ENCODE measurements at regions not wholly inside any gene's neighbourhood (a gene's known extent, or its start where the extent isn't known, plus 50 kb on each side); places are given as distances from the start of the nearest gene placed in this dataset.
A peak's percentile ranks its signal among the peaks of the same experiment; 100 is the strongest.

DNA sequence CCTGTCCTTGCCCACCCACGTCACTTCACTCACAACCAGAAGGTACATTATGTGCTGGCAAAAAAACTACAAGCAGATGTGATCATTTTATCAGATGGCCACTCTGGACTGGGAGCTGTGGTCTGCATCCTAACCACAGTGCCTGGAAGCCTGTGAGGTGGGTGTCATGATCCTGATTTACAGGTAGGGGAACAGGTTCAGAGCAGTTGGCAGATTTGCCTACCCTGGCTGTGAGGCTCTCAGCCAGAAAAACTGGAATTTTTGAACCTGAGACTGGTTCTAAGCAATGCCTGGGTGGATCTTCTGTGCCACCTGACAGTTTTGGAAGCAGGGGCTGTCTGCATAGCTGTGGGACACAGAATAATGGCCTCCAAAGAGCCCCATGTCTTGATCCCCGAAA is 150.8 kb downstream of the SYF2 start:
- H3K4me2 ChIP-seq, result no peak overlapping the region

DNA sequence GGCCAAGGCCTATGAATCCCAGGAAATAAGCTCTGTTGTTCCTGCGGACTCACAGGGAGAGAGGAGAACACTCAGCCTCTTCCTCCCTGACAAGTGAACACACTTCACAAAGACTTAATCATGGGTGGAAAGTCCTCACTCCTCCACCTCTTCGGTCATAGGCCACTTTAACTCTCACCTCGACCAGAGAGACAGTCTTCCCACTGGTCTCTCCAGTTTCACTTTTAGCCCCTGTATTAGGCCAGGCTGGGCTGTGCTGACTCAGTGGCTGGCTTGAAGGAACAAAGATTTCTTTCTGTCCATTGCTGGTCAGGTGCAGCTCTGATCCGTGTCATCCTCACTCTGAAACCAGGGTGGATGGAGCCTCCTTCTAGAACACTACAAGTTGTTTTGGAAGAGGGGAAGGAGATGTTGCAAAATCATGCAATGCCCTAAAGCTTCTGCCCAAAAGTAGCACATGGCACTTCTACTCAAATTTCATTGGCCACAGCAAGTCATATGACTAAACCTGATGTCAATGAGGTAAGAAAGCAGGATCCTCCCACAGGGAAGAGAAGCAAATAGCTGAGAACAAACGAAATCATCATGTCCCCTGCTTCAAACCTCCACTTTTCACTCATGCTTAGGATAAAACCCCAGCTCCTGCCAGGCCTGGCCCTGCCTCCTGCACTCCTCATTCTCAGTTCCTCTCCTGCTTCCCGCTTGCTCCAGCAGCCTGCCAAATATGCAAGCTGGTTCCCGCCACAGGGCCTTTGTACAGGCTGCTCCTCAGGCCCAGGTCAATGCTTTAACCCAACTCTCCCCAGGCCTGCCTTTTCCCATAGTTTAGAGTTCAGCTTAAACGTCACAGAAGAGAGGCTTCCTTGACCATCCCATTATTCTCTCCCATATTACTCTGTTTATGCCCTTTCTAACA is 150.5 kb upstream of the RUNX3 start:
- 67% methylated on average over 8 of the region's 8 CpGs for WGBS (ENCODE audit: missing lambda C conversion rate)
- Histone ChIP-seq H3K27ac (no peak overlapping the region), H3K9me3 (no peaks in the 10 kb centered on the region), H3K4me3 (no peak overlapping the region), H3K4me1 (no peaks in the 10 kb centered on the region), H3K4me2 (no peak overlapping the region)
- TF ChIP-seq, protein P1, sequence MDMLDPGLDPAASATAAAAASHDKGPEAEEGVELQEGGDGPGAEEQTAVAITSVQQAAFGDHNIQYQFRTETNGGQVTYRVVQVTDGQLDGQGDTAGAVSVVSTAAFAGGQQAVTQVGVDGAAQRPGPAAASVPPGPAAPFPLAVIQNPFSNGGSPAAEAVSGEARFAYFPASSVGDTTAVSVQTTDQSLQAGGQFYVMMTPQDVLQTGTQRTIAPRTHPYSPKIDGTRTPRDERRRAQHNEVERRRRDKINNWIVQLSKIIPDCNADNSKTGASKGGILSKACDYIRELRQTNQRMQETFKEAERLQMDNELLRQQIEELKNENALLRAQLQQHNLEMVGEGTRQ (IDR thresholded peaks at IDR 0.05), result 0 out of 2 replicates have a peak, but pooled peaks have one; percentile 7
- TF ChIP-seq, protein P2, sequence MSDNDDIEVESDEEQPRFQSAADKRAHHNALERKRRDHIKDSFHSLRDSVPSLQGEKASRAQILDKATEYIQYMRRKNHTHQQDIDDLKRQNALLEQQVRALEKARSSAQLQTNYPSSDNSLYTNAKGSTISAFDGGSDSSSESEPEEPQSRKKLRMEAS (IDR thresholded peaks at IDR 0.05), result no peak
- ChIA-PET CTCF (interaction anchor here (0.7 to 2.8 kb wide), 3 partner anchors 21 to 124 kb away, joined by 3 to 10 read pairs (median 5); no protein-coding TSS in a partner anchor), POLR2A (interaction anchor here (0.6 kb wide), 1 partner anchor 11 kb away, joined by 3 read pairs; no protein-coding TSS in a partner anchor)
- no peak for FAIRE-seq
- peak in 1 of 2 experiments; percentile 14 for DNase-seq (ENCODE audit: low read depth in 1 of 2, low spot score in 1 of 2)
- ATAC-seq, result no peak

More for the DNA sequence above, 150.8 kb downstream of the SYF2 start:
- CTCF ChIA-PET, result interaction anchor here (0.6 to 2.8 kb wide), 2 partner anchors 12 to 20 kb away, joined by 3 to 10 read pairs; no protein-coding TSS in a partner anchor
- H3K9me3 ChIP-seq, result no peaks in the 10 kb centered on the region
- no peak for DNase-seq (ENCODE audit: low read depth in 1 of 2, low spot score in 1 of 2)
- 82% methylated on average over 2 of the region's 2 CpGs for WGBS (ENCODE audit: missing lambda C conversion rate)
- H3K27ac ChIP-seq, result no peak overlapping the region
- no peaks in the 10 kb centered on the region for H3K4me1 ChIP-seq
- POLR2A ChIA-PET, result no interaction called here
- ATAC-seq, result no peak
- no peak for FAIRE-seq
- no peak overlapping the region for H3K4me3 ChIP-seq
- TF ChIP-seq JUNB (IDR thresholded peaks at IDR 0.05), result no peak
- TF ChIP-seq, protein P3, sequence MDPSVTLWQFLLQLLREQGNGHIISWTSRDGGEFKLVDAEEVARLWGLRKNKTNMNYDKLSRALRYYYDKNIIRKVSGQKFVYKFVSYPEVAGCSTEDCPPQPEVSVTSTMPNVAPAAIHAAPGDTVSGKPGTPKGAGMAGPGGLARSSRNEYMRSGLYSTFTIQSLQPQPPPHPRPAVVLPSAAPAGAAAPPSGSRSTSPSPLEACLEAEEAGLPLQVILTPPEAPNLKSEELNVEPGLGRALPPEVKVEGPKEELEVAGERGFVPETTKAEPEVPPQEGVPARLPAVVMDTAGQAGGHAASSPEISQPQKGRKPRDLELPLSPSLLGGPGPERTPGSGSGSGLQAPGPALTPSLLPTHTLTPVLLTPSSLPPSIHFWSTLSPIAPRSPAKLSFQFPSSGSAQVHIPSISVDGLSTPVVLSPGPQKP (IDR thresholded peaks at IDR 0.05; ENCODE audit: low read depth, low read length), result no peak
- TF ChIP-seq RNF2 (IDR thresholded peaks at IDR 0.05; ENCODE audit: borderline replicate concordance, low read depth), result no peak
- no peak for TF ChIP-seq NFE2L2 (conservative IDR thresholded peaks at IDR 0.05; ENCODE audit: low read length)
- TF ChIP-seq, protein P2 (IDR thresholded peaks at IDR 0.05), result no peak
- TF ChIP-seq EHMT2 (IDR thresholded peaks at IDR 0.05; ENCODE audit: low read depth), result no peak
- TF ChIP-seq POLR2AphosphoS2 (conservative IDR thresholded peaks at IDR 0.05; ENCODE audit: low read length), result no peak
- no peak for TF ChIP-seq NPAS2 (CRISPR knock-in tag; IDR thresholded peaks at IDR 0.05; ENCODE audit: borderline replicate concordance)
- no peak for TF ChIP-seq TFCP2L1 (CRISPR knock-in tag; IDR thresholded peaks at IDR 0.05)
- TF ChIP-seq, protein P4, sequence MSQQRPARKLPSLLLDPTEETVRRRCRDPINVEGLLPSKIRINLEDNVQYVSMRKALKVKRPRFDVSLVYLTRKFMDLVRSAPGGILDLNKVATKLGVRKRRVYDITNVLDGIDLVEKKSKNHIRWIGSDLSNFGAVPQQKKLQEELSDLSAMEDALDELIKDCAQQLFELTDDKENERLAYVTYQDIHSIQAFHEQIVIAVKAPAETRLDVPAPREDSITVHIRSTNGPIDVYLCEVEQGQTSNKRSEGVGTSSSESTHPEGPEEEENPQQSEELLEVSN (IDR thresholded peaks at IDR 0.05; ENCODE audit: borderline replicate concordance, low read depth), result no peak
- TF ChIP-seq KDM5A (IDR thresholded peaks at IDR 0.05), result no peak
- TF ChIP-seq, protein P1 (IDR thresholded peaks at IDR 0.05), result no peak
- TF ChIP-seq RARB (CRISPR knock-in tag; IDR thresholded peaks at IDR 0.05), result no peak
- TF ChIP-seq MYC (IDR thresholded peaks at IDR 0.05; ENCODE audit: borderline replicate concordance, low read length), result no peak
- no peak for TF ChIP-seq PHF8 (IDR thresholded peaks at IDR 0.05; ENCODE audit: borderline replicate concordance, low read depth)
- no peak for TF ChIP-seq TP53 (CRISPR knock-in tag; IDR thresholded peaks at IDR 0.05)

DNA sequence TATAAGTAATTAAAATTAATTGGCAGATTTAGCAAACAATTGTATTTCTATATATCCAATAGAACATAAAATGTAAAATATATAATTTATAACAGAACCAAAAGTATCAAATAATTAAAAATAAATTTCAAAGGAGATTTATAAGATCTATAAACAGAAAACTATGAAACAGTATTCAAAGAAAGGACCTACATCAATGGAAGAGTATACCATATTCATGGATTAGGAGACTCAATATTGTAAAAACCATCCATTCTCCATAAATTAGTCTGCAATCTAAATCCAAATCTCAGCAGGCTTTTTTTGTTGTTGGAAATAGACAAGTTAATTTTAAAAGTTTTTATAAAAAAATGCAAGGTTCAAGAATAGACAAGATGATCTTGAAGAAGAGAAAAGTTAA is 149.0 kb upstream of the RUNX3 start:
- ChIA-PET POLR2A (no interaction called here), CTCF (interaction anchor here (2.8 kb wide), 1 partner anchor 22 kb away, joined by 10 read pairs; no protein-coding TSS in a partner anchor)
- Histone ChIP-seq H3K4me3 (no peak overlapping the region), H3K4me1 (no peaks in the 10 kb centered on the region), H3K9me3 (no peaks in the 10 kb centered on the region), H3K4me2 (no peak overlapping the region), H3K27ac (no peak overlapping the region)
- FAIRE-seq (no peak), ATAC-seq (no peak), DNase-seq (ENCODE audit: low read depth in 1 of 2, low spot score in 1 of 2) (no peak)
- TF ChIP-seq, protein P4 (IDR thresholded peaks at IDR 0.05; ENCODE audit: borderline replicate concordance, low read depth), result no peak
- TF ChIP-seq EHMT2 (IDR thresholded peaks at IDR 0.05; ENCODE audit: low read depth), result no peak
- TF ChIP-seq CEBPB (IDR thresholded peaks at IDR 0.05), result no peak
- TF ChIP-seq ZFP36 (IDR thresholded peaks at IDR 0.05; ENCODE audit: borderline replicate concordance, partially characterized antibody), result no peak
- TF ChIP-seq RCOR1 (IDR thresholded peaks at IDR 0.05; ENCODE audit: low read depth, low read length), result no peak
- TF ChIP-seq HOXB13 (CRISPR knock-in tag; IDR thresholded peaks at IDR 0.05; ENCODE audit: low read depth), result no peak
- TF ChIP-seq CBX8 (IDR thresholded peaks at IDR 0.05), result no peak
- no peak for TF ChIP-seq ZSCAN20 (CRISPR knock-in tag; IDR thresholded peaks at IDR 0.05)
- TF ChIP-seq RAD21 (conservative IDR thresholded peaks at IDR 0.05 in 1 of 2, IDR thresholded peaks at IDR 0.05 in 1 of 2), result no peak

Measured in A549 (cell line).